Nephron progenitor cell (in vitro differentiated cells): ENCODE measurements at regions not wholly inside any gene's neighbourhood (a gene's known extent, or its start where the extent isn't known, plus 50 kb on each side); places are given as distances from the start of the nearest gene placed in this dataset.

ENCODE experiments used
- DNase-seq: peaks from one replicate; pipeline ENCODE4 v3.0.0; 2021
- H3K27ac Mint-ChIP-seq: 2 replicates; pipeline ENCODE4 v1.8.0; 2021; ENCODE audit warnings: mild to moderate bottlenecking, moderate library complexity, mixed read lengths
- H3K27me3 Mint-ChIP-seq: 2 replicates; pipeline ENCODE4 v1.8.0; 2021; ENCODE audit warnings: mild to moderate bottlenecking, low read depth, mixed read lengths; ENCODE audit not compliant: poor library complexity
- H3K36me3 Mint-ChIP-seq: 2 replicates; pipeline ENCODE4 v1.8.0; 2021; ENCODE audit warnings: low read depth, mixed read lengths
- H3K4me1 Mint-ChIP-seq: 2 replicates; pipeline ENCODE4 v1.8.0; 2021; ENCODE audit warnings: mixed read lengths
- H3K4me3 Mint-ChIP-seq: 2 replicates; pipeline ENCODE4 v1.8.0; 2021; ENCODE audit warnings: mild to moderate bottlenecking, moderate library complexity, mixed read lengths
- H3K9me3 Mint-ChIP-seq: 2 replicates; pipeline ENCODE4 v1.8.0; 2021; ENCODE audit warnings: mild to moderate bottlenecking, moderate library complexity, mixed read lengths
- CTCF ChIP-seq: fragments of 200-600 bp; sonication (generic); IDR thresholded peaks from 2 replicates; pipeline ENCODE4 v1.5.0; 2021; ENCODE audit warnings: antibody characterized with exemption

GRCh38 chr4:30002341-30002740 is 717.8 kb upstream of the PCDH7 start:
- Mint-ChIP-seq H3K4me1 (no peaks in the 10 kb centered on the region), H3K36me3 (no peaks in the 10 kb centered on the region), H3K4me3 (no peak overlapping the region), H3K9me3 (no peaks in the 10 kb centered on the region), H3K27ac (no peak overlapping the region), H3K27me3 (no peaks in the 10 kb centered on the region)
- no peak for TF ChIP-seq CTCF
- DNase-seq: no peak

- H3K4me1 Mint-ChIP-seq: no peaks in the 10 kb centered on the region
- no peak for DNase-seq
- TF ChIP-seq CTCF: no peak
- H3K27me3 Mint-ChIP-seq: no peaks in the 10 kb centered on the region
- no peak overlapping the region for H3K4me3 Mint-ChIP-seq
- H3K27ac Mint-ChIP-seq: no peak overlapping the region
- H3K36me3 Mint-ChIP-seq: no peaks in the 10 kb centered on the region
- H3K9me3 Mint-ChIP-seq: peaks cover 4% of the 10 kb centered on the region
Measured at GRCh38 chr4:30005995-30006394, 714.2 kb upstream of the PCDH7 start.

- Mint-ChIP-seq H3K36me3 (no peaks in the 10 kb centered on the region), H3K4me1 (no peaks in the 10 kb centered on the region), H3K27me3 (no peaks in the 10 kb centered on the region), H3K27ac (no peak overlapping the region), H3K9me3 (no peaks in the 10 kb centered on the region), H3K4me3 (no peak overlapping the region)
- TF ChIP-seq CTCF: no peak
- DNase-seq: no peak
Measured at GRCh38 chr4:30024526-30024925, 695.6 kb upstream of the PCDH7 start.

GRCh38 chr4:30028826-30029225 is 691.3 kb upstream of the PCDH7 start:
- no peaks in the 10 kb centered on the region for H3K36me3 Mint-ChIP-seq
- TF ChIP-seq CTCF: no peak
- no peaks in the 10 kb centered on the region for H3K27me3 Mint-ChIP-seq
- no peaks in the 10 kb centered on the region for H3K9me3 Mint-ChIP-seq
- no peak overlapping the region for H3K27ac Mint-ChIP-seq
- H3K4me1 Mint-ChIP-seq: no peaks in the 10 kb centered on the region
- no peak for DNase-seq
- no peak overlapping the region for H3K4me3 Mint-ChIP-seq

GRCh38 chr4:30056016-30056766 is 664.0 kb upstream of the PCDH7 start:
- no peak for TF ChIP-seq CTCF
- H3K9me3 Mint-ChIP-seq: no peaks in the 10 kb centered on the region
- H3K27ac Mint-ChIP-seq: no peak overlapping the region
- H3K4me3 Mint-ChIP-seq: no peak overlapping the region
- DNase-seq: no peak
- H3K36me3 Mint-ChIP-seq: no peaks in the 10 kb centered on the region
- no peaks in the 10 kb centered on the region for H3K27me3 Mint-ChIP-seq
- no peaks in the 10 kb centered on the region for H3K4me1 Mint-ChIP-seq

GRCh38 chr4:30068234-30068633 is 651.9 kb upstream of the PCDH7 start:
- Mint-ChIP-seq H3K4me1 (no peaks in the 10 kb centered on the region), H3K9me3 (no peaks in the 10 kb centered on the region), H3K27ac (no peak overlapping the region), H3K36me3 (no peaks in the 10 kb centered on the region), H3K27me3 (no peaks in the 10 kb centered on the region), H3K4me3 (no peak overlapping the region)
- TF ChIP-seq CTCF: no peak
- no peak for DNase-seq
